ENCODE measurements at regions not wholly inside any gene's neighbourhood (a gene's known extent, or its start where the extent isn't known, plus 50 kb on each side); places are given as distances from the start of the nearest gene placed in this dataset.
A peak's percentile ranks its signal among the peaks of the same experiment; 100 is the strongest.

- peak; percentile 6 for DNase-seq
- Histone ChIP-seq H3K4me3 (no peak overlapping the region), H3K9me3 (no peaks in the 10 kb centered on the region), H3K27me3 (no peaks in the 10 kb centered on the region), H3K36me3 (no peaks in the 10 kb centered on the region)
Observed at GRCh38 chr5:74296685-74297408, 343.7 kb downstream of the ENC1 start.

- DNase-seq: no peak
- Histone ChIP-seq H3K36me3 (no peaks in the 10 kb centered on the region), H3K27me3 (no peaks in the 10 kb centered on the region), H3K9me3 (no peaks in the 10 kb centered on the region), H3K4me3 (no peak overlapping the region)
Observed at GRCh38 chr5:74295676-74296075, 344.9 kb downstream of the ENC1 start.

GRCh38 chr5:74295141-74295540, 345.4 kb downstream of the ENC1 start:
- H3K27me3 ChIP-seq: no peaks in the 10 kb centered on the region
- no peak overlapping the region for H3K4me3 ChIP-seq
- H3K9me3 ChIP-seq: no peaks in the 10 kb centered on the region
- DNase-seq: no peak
- no peaks in the 10 kb centered on the region for H3K36me3 ChIP-seq

GRCh38 chr5:74294231-74294705, 346.3 kb downstream of the ENC1 start:
- Histone ChIP-seq H3K4me3 (no peak overlapping the region), H3K9me3 (no peaks in the 10 kb centered on the region), H3K27me3 (no peaks in the 10 kb centered on the region), H3K36me3 (no peaks in the 10 kb centered on the region)
- DNase-seq: peak; percentile 15

- no peak for DNase-seq
- Histone ChIP-seq H3K36me3 (no peaks in the 10 kb centered on the region), H3K4me3 (no peak overlapping the region), H3K9me3 (no peaks in the 10 kb centered on the region), H3K27me3 (no peaks in the 10 kb centered on the region)
Observed at GRCh38 chr5:74293182-74293581, 347.3 kb downstream of the ENC1 start.

- DNase-seq: no peak
- Histone ChIP-seq H3K36me3 (no peaks in the 10 kb centered on the region), H3K27me3 (no peaks in the 10 kb centered on the region), H3K4me3 (no peak overlapping the region), H3K9me3 (no peaks in the 10 kb centered on the region)
Observed at GRCh38 chr5:74290634-74291241, 349.8 kb downstream of the ENC1 start.

- Histone ChIP-seq H3K27me3 (no peaks in the 10 kb centered on the region), H3K36me3 (no peaks in the 10 kb centered on the region)
- DNase-seq: no peak
Observed at GRCh38 chr5:74289691-74290090, 350.8 kb downstream of the ENC1 start.

GRCh38 chr5:74289238-74289637, 351.3 kb downstream of the ENC1 start:
- H3K9me3 ChIP-seq: no peaks in the 10 kb centered on the region
- H3K4me3 ChIP-seq: no peak overlapping the region
- H3K36me3 ChIP-seq: no peaks in the 10 kb centered on the region
- DNase-seq: no peak
- no peaks in the 10 kb centered on the region for H3K27me3 ChIP-seq

More at GRCh38 chr5:74289691-74290090, 350.8 kb downstream of the ENC1 start:
- Histone ChIP-seq H3K4me3 (no peak overlapping the region), H3K9me3 (no peaks in the 10 kb centered on the region)

- no peaks in the 10 kb centered on the region for H3K9me3 ChIP-seq
- no peak for DNase-seq
- no peak overlapping the region for H3K4me3 ChIP-seq
Observed at GRCh38 chr5:74288448-74289108, 351.9 kb downstream of the ENC1 start.

GRCh38 chr5:74288038-74288437, 352.5 kb downstream of the ENC1 start:
- no peak overlapping the region for H3K4me3 ChIP-seq
- H3K36me3 ChIP-seq: no peaks in the 10 kb centered on the region
- no peak for DNase-seq
- no peaks in the 10 kb centered on the region for H3K9me3 ChIP-seq
- H3K27me3 ChIP-seq: no peaks in the 10 kb centered on the region

More at GRCh38 chr5:74288448-74289108, 351.9 kb downstream of the ENC1 start:
- Histone ChIP-seq H3K36me3 (no peaks in the 10 kb centered on the region), H3K27me3 (no peaks in the 10 kb centered on the region)

- H3K27me3 ChIP-seq: no peaks in the 10 kb centered on the region
- no peak for DNase-seq
Observed at GRCh38 chr5:74286734-74287695, 353.5 kb downstream of the ENC1 start.

GRCh38 chr5:74285675-74286280, 354.8 kb downstream of the ENC1 start:
- Histone ChIP-seq H3K27me3 (no peaks in the 10 kb centered on the region), H3K9me3 (no peaks in the 10 kb centered on the region), H3K4me3 (no peak overlapping the region), H3K36me3 (no peaks in the 10 kb centered on the region)
- no peak for DNase-seq

More at GRCh38 chr5:74286734-74287695, 353.5 kb downstream of the ENC1 start:
- no peaks in the 10 kb centered on the region for H3K9me3 ChIP-seq
- no peaks in the 10 kb centered on the region for H3K36me3 ChIP-seq
- no peak overlapping the region for H3K4me3 ChIP-seq

- no peak for DNase-seq
- no peaks in the 10 kb centered on the region for H3K9me3 ChIP-seq
- H3K4me3 ChIP-seq: no peak overlapping the region
- H3K27me3 ChIP-seq: no peaks in the 10 kb centered on the region
- no peaks in the 10 kb centered on the region for H3K36me3 ChIP-seq
Observed at GRCh38 chr5:74282490-74282889, 358.0 kb downstream of the ENC1 start.

- DNase-seq: no peak
- H3K9me3 ChIP-seq: no peaks in the 10 kb centered on the region
- H3K36me3 ChIP-seq: no peaks in the 10 kb centered on the region
- H3K27me3 ChIP-seq: no peaks in the 10 kb centered on the region
- no peak overlapping the region for H3K4me3 ChIP-seq
Observed at GRCh38 chr5:74281166-74281565, 359.4 kb downstream of the ENC1 start.

GRCh38 chr5:74280306-74280705, 360.2 kb downstream of the ENC1 start:
- DNase-seq: no peak
- H3K4me3 ChIP-seq: no peak overlapping the region
- no peaks in the 10 kb centered on the region for H3K27me3 ChIP-seq
- H3K36me3 ChIP-seq: no peaks in the 10 kb centered on the region
- H3K9me3 ChIP-seq: no peaks in the 10 kb centered on the region

- DNase-seq: no peak
- no peak overlapping the region for H3K4me3 ChIP-seq
- H3K27me3 ChIP-seq: no peaks in the 10 kb centered on the region
- no peaks in the 10 kb centered on the region for H3K36me3 ChIP-seq
- H3K9me3 ChIP-seq: no peaks in the 10 kb centered on the region
Observed at GRCh38 chr5:74279244-74279643, 361.3 kb downstream of the ENC1 start.

Measured in MG63 (cell line).